T-helper 17 cell (primary cell): ENCODE measurements at regions not wholly inside any gene's neighbourhood (a gene's known extent, or its start where the extent isn't known, plus 50 kb on each side); places are given as distances from the start of the nearest gene placed in this dataset.

Experiments used
- ATAC-seq: fragments of 150-1000 bp; cut with Tn5 transposase; 2 replicates; pipeline ENCODE4 v1.10.0; 2021; ENCODE audit warnings: mild to moderate bottlenecking, moderate library complexity
- DNase-seq, 3 donors: peaks; one replicate each; pipeline versions ENCODE4 v3.0.0 to v3.0.0-alpha.2; 2020 to 2021
- H3K9me3 ChIP-seq: one replicate; pipeline ENCODE4 v1.7.0; 2013; ENCODE audit warnings: low read length, mild to moderate bottlenecking; ENCODE audit not compliant: control insufficient read depth, poor library complexity, severe bottlenecking
- H3K27ac Mint-ChIP-seq: one replicate; pipeline ENCODE4 v1.8.0; 2022; ENCODE audit warnings: mild to moderate bottlenecking, moderate library complexity, mixed read lengths
- H3K27me3 Mint-ChIP-seq: one replicate; pipeline ENCODE4 v1.8.0; 2022; ENCODE audit warnings: mixed read lengths
- H3K36me3 Mint-ChIP-seq: one replicate; pipeline ENCODE4 v1.8.0; 2022; ENCODE audit warnings: low read depth, mixed read lengths
- H3K4me1 Mint-ChIP-seq: one replicate; pipeline ENCODE4 v1.8.0; 2022; ENCODE audit warnings: mild to moderate bottlenecking, mixed read lengths
- H3K4me3 Mint-ChIP-seq: one replicate; pipeline ENCODE4 v1.8.0; 2022; ENCODE audit warnings: mild to moderate bottlenecking, moderate library complexity, mixed read lengths

GRCh38 chr3:6531153-6531552 is 329.8 kb upstream of the GRM7 start:
- no peak overlapping the region for H3K27ac Mint-ChIP-seq
- ATAC-seq: no peak
- H3K4me3 Mint-ChIP-seq: no peak overlapping the region
- H3K27me3 Mint-ChIP-seq: no peaks in the 10 kb centered on the region
- no peaks in the 10 kb centered on the region for H3K9me3 ChIP-seq
- H3K36me3 Mint-ChIP-seq: no peaks in the 10 kb centered on the region
- no peak for DNase-seq
- no peaks in the 10 kb centered on the region for H3K4me1 Mint-ChIP-seq

DNA sequence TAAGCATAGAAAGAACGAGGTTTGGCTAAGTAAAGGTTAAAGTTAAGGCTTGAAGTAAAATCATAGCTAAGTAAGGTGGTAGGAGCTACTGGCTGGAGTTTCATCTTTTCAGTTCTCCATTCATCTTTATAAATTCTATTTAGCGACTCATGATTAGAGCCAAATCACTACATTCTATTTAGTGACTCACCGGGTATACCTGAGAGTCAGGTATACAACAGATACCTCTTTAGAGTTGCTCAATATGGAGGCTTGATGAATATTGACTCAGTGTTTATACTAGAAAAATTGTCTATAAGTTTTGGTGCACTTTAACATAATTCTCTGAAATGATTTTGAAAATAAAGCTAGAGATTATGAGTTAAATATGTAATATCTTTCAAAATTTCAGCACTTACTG is 328.8 kb upstream of the GRM7 start:
- Mint-ChIP-seq H3K4me3 (no peak overlapping the region), H3K36me3 (no peaks in the 10 kb centered on the region), H3K4me1 (no peaks in the 10 kb centered on the region), H3K27me3 (no peaks in the 10 kb centered on the region), H3K27ac (no peak overlapping the region)
- no peak for ATAC-seq
- DNase-seq: no peak
- H3K9me3 ChIP-seq: no peaks in the 10 kb centered on the region

DNA sequence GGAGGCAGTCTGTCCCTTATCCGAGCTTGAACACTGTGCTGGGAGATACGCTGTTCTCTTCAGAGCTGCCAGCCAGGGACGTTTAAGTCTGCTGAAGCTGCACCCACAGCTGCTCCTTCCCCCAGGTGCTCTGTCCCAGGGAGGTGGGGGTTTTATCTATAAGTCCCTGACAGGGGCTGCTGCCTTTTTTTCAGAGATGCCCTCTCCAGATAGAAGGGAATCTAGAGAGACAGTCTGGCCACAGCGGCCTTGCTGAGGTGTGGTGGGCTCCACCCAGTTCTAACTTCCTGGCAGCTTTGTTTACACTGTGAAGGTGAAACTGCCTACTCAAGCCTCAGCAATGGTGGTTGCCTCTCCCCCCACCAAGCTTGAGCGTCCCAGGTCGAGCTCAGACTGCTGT is 319.9 kb upstream of the GRM7 start:
- DNase-seq (no peak), ATAC-seq (no peak)
- Mint-ChIP-seq H3K4me1 (no peaks in the 10 kb centered on the region), H3K27ac (no peak overlapping the region), H3K27me3 (no peaks in the 10 kb centered on the region), H3K4me3 (no peak overlapping the region), H3K36me3 (no peaks in the 10 kb centered on the region)
- H3K9me3 ChIP-seq: no peaks in the 10 kb centered on the region

- no peaks in the 10 kb centered on the region for H3K36me3 Mint-ChIP-seq
- no peak for DNase-seq
- no peaks in the 10 kb centered on the region for H3K9me3 ChIP-seq
- no peak for ATAC-seq
- H3K4me3 Mint-ChIP-seq: no peak overlapping the region
- H3K4me1 Mint-ChIP-seq: no peaks in the 10 kb centered on the region
- no peaks in the 10 kb centered on the region for H3K27me3 Mint-ChIP-seq
- no peak overlapping the region for H3K27ac Mint-ChIP-seq
Measured at GRCh38 chr3:6542795-6543194, 318.1 kb upstream of the GRM7 start.

GRCh38 chr3:6549296-6549695 is 311.6 kb upstream of the GRM7 start:
- ATAC-seq: no peak
- H3K9me3 ChIP-seq: no peaks in the 10 kb centered on the region
- no peak for DNase-seq
- H3K36me3 Mint-ChIP-seq: no peaks in the 10 kb centered on the region
- H3K4me3 Mint-ChIP-seq: no peak overlapping the region
- no peak overlapping the region for H3K27ac Mint-ChIP-seq
- no peaks in the 10 kb centered on the region for H3K4me1 Mint-ChIP-seq
- H3K27me3 Mint-ChIP-seq: no peaks in the 10 kb centered on the region

- H3K4me1 Mint-ChIP-seq: no peaks in the 10 kb centered on the region
- DNase-seq: no peak
- no peaks in the 10 kb centered on the region for H3K27me3 Mint-ChIP-seq
- no peaks in the 10 kb centered on the region for H3K36me3 Mint-ChIP-seq
- H3K27ac Mint-ChIP-seq: no peak overlapping the region
- no peaks in the 10 kb centered on the region for H3K9me3 ChIP-seq
- H3K4me3 Mint-ChIP-seq: no peak overlapping the region
- ATAC-seq: no peak
Measured at GRCh38 chr3:6551165-6551564, 309.8 kb upstream of the GRM7 start.

GRCh38 chr3:6560259-6560658 is 300.7 kb upstream of the GRM7 start:
- Mint-ChIP-seq H3K4me3 (no peak overlapping the region), H3K27ac (no peak overlapping the region), H3K36me3 (no peaks in the 10 kb centered on the region), H3K4me1 (no peaks in the 10 kb centered on the region), H3K27me3 (no peaks in the 10 kb centered on the region)
- DNase-seq (no peak), ATAC-seq (no peak)
- no peaks in the 10 kb centered on the region for H3K9me3 ChIP-seq

GRCh38 chr3:6567241-6567640 is 293.7 kb upstream of the GRM7 start:
- Mint-ChIP-seq H3K27me3 (no peaks in the 10 kb centered on the region), H3K36me3 (no peaks in the 10 kb centered on the region), H3K4me3 (no peak overlapping the region), H3K4me1 (no peaks in the 10 kb centered on the region), H3K27ac (no peak overlapping the region)
- DNase-seq: no peak
- no peak for ATAC-seq
- H3K9me3 ChIP-seq: no peaks in the 10 kb centered on the region

- Mint-ChIP-seq H3K4me1 (no peaks in the 10 kb centered on the region), H3K4me3 (no peak overlapping the region), H3K27ac (no peak overlapping the region), H3K36me3 (no peaks in the 10 kb centered on the region), H3K27me3 (no peaks in the 10 kb centered on the region)
- H3K9me3 ChIP-seq: no peaks in the 10 kb centered on the region
- no peak for ATAC-seq
- DNase-seq: no peak
Measured at GRCh38 chr3:6568999-6569493, 291.9 kb upstream of the GRM7 start.

DNA sequence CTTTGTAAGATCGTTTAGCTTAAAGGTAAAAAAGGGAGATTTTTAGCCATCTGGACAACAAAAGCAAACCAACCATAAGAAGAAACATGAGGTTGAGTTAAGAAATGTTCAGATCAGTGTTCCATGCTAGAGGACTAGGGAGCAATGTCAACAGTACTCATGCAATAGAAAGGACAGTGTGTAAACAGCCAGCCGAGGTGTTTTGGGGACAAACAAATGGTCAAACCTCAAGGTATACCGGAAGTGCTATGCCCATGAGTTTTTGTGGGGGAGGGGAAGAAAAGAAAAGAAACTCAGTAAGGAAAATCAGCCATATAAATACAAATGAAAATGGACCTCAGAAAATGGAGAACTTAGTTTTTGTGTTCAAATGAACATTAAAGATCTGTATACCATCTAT is 289.5 kb upstream of the GRM7 start:
- H3K27me3 Mint-ChIP-seq: no peaks in the 10 kb centered on the region
- DNase-seq (no peak), ATAC-seq (no peak)
- no peak overlapping the region for H3K4me3 Mint-ChIP-seq
- no peaks in the 10 kb centered on the region for H3K36me3 Mint-ChIP-seq
- H3K9me3 ChIP-seq: no peaks in the 10 kb centered on the region
- H3K4me1 Mint-ChIP-seq: no peaks in the 10 kb centered on the region
- no peak overlapping the region for H3K27ac Mint-ChIP-seq

DNA sequence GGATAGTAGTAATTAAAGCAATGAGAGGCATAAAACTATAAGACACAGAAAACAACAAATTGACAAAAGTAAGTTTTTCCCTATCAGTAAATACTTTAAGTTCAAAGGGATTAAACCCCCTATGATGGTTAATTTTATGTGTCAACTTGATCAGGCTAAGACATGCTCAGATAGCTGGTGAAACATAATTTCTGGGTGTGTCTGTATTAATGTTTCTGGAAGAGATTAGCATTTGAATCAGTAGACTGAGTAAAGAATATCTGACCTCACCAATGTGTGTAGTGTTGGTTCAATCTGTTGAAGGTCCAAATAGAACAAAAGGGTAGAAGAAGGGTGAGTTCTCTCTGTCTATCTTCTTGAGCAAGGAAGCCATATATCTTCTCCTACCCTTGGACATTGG is 283.3 kb upstream of the GRM7 start:
- ATAC-seq (no peak), DNase-seq (no peak)
- H3K4me1 Mint-ChIP-seq: no peaks in the 10 kb centered on the region
- H3K27ac Mint-ChIP-seq: no peak overlapping the region
- no peaks in the 10 kb centered on the region for H3K9me3 ChIP-seq
- H3K36me3 Mint-ChIP-seq: no peaks in the 10 kb centered on the region
- no peak overlapping the region for H3K4me3 Mint-ChIP-seq
- H3K27me3 Mint-ChIP-seq: no peaks in the 10 kb centered on the region

GRCh38 chr3:6578526-6578925 is 282.4 kb upstream of the GRM7 start:
- no peaks in the 10 kb centered on the region for H3K27me3 Mint-ChIP-seq
- DNase-seq (no peak), ATAC-seq (no peak)
- H3K27ac Mint-ChIP-seq: no peak overlapping the region
- no peaks in the 10 kb centered on the region for H3K4me1 Mint-ChIP-seq
- H3K9me3 ChIP-seq: no peaks in the 10 kb centered on the region
- H3K36me3 Mint-ChIP-seq: no peaks in the 10 kb centered on the region
- H3K4me3 Mint-ChIP-seq: no peak overlapping the region

- ATAC-seq (no peak), DNase-seq (no peak)
- H3K36me3 Mint-ChIP-seq: no peaks in the 10 kb centered on the region
- no peaks in the 10 kb centered on the region for H3K27me3 Mint-ChIP-seq
- no peak overlapping the region for H3K27ac Mint-ChIP-seq
- no peaks in the 10 kb centered on the region for H3K9me3 ChIP-seq
- no peaks in the 10 kb centered on the region for H3K4me1 Mint-ChIP-seq
- H3K4me3 Mint-ChIP-seq: no peak overlapping the region
Measured at GRCh38 chr3:6580808-6581207, 280.1 kb upstream of the GRM7 start.

DNA sequence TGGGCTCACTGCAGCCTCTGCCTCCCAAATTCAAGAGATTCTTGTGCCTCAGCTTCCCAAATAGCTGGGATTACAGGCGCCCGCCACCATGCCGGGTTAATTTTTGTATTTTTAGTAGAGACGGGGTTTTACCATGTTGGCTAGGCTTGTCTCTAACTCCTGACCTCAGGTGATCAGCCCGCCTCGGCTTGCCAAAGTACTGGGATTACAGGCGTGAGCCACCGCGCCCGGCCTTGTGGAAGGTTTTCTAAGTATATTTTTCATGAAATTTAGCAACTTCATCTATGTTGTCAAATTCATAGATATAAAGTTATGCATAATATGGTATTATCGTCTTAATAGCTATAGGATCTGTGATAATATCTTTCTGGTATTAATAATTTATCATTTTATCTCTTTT is 275.6 kb upstream of the GRM7 start:
- H3K4me1 Mint-ChIP-seq: no peaks in the 10 kb centered on the region
- no peaks in the 10 kb centered on the region for H3K36me3 Mint-ChIP-seq
- H3K27me3 Mint-ChIP-seq: no peaks in the 10 kb centered on the region
- no peaks in the 10 kb centered on the region for H3K9me3 ChIP-seq
- no peak for DNase-seq
- ATAC-seq: no peak
- no peak overlapping the region for H3K27ac Mint-ChIP-seq
- H3K4me3 Mint-ChIP-seq: no peak overlapping the region

DNA sequence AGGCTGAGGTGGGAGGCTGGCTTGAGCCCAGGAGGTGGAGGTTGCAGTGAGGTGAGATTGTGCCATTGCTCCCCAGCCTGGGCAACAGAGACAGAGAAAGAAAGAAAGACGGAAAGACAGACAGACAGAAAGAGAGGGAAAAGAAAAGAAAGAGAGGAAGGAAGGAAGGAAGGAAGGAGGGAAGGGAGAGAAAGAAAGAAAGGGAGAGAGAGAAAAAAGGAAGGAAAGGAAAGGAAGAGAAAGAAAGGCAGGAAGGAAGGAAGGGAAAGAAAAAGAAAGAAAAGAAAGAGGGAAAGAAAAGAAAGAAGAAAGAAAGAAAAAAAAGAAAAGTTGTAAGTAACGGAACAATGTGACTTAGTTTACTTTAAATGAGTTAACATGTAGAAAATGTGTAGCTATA is 260.7 kb upstream of the GRM7 start:
- peaks cover 4% of the 10 kb centered on the region for H3K9me3 ChIP-seq
- ATAC-seq: no peak
- DNase-seq: no peak
- Mint-ChIP-seq H3K27me3 (no peaks in the 10 kb centered on the region), H3K4me3 (no peak overlapping the region), H3K27ac (no peak overlapping the region), H3K36me3 (no peaks in the 10 kb centered on the region), H3K4me1 (no peaks in the 10 kb centered on the region)
